Peyer's patch (tissue), 4 donors: ENCODE measurements at regions not wholly inside any gene's neighbourhood (a gene's known extent, or its start where the extent isn't known, plus 50 kb on each side); places are given as distances from the start of the nearest gene placed in this dataset.

Experiments used
- CTCF ChIP-seq, 6 experiments: fragments of 450-650 bp in 4 of 6; fragments of 200-600 bp in 2 of 6; sonication (generic) in 1 of 6; IDR thresholded peaks; one replicate each; pipeline ENCODE4 v1.5.1; 2017 to 2019; ENCODE audit warnings: antibody characterized with exemption in 6 of 6, mild to moderate bottlenecking in 3 of 6, moderate library complexity in 1 of 6
- POLR2A ChIP-seq, 2 donors: fragments of 450-650 bp; IDR thresholded peaks; one replicate each; pipeline ENCODE4 v1.5.1; 2017; ENCODE audit warnings: antibody characterized with exemption in 2 of 2, mild to moderate bottlenecking in 2 of 2, moderate library complexity in 2 of 2

GRCh38 chr13:60229708-60230272 lies 66.1 kb upstream of the DIAPH3 start:
- TF ChIP-seq POLR2A (IDR thresholded peaks at IDR 0.05): no peak
- no peak for TF ChIP-seq CTCF (IDR thresholded peaks at IDR 0.05)
